Adipocyte (in vitro differentiated cells): ENCODE measurements at regions not wholly inside any gene's neighbourhood (a gene's known extent, or its start where the extent isn't known, plus 50 kb on each side); places are given as distances from the start of the nearest gene placed in this dataset.

ENCODE experiments used
- DNase-seq: peaks from one replicate; pipeline ENCODE4 v3.0.0-alpha.2; 2015; ENCODE audit warnings: low read depth
- H3K27me3 ChIP-seq: replicated peaks from 2 replicates; pipeline ENCODE4 v1.7.0; 2013; ENCODE audit warnings: mild to moderate bottlenecking, low read length, moderate library complexity; ENCODE audit not compliant: control insufficient read depth, insufficient read depth
- H3K36me3 ChIP-seq: 2 replicates; pipeline ENCODE4 v1.7.0; 2013; ENCODE audit warnings: low read length, mild to moderate bottlenecking, moderate library complexity; ENCODE audit not compliant: control insufficient read depth, insufficient read depth, severe bottlenecking
- H3K4me1 ChIP-seq: 2 replicates; pipeline ENCODE4 v1.7.0; 2013; ENCODE audit warnings: mild to moderate bottlenecking, low read length, moderate library complexity; ENCODE audit not compliant: control insufficient read depth, insufficient read depth
- H3K4me3 ChIP-seq: 2 replicates; pipeline ENCODE4 v1.7.0; 2013; ENCODE audit warnings: mild to moderate bottlenecking, low read length, moderate library complexity
- H3K9ac ChIP-seq: 2 replicates; pipeline ENCODE4 v1.7.0; 2013; ENCODE audit warnings: mild to moderate bottlenecking, low read length, moderate library complexity
- H3K9me3 ChIP-seq: 2 replicates; pipeline ENCODE4 v1.7.0; 2013; ENCODE audit warnings: mild to moderate bottlenecking, low read length, moderate library complexity; ENCODE audit not compliant: control insufficient read depth

GRCh38 chr4:24150034-24150433 is 260.2 kb upstream of the PPARGC1A start:
- H3K36me3 ChIP-seq, result no peaks in the 10 kb centered on the region
- no peak overlapping the region for H3K4me3 ChIP-seq
- no peaks in the 10 kb centered on the region for H3K9me3 ChIP-seq
- no peaks in the 10 kb centered on the region for H3K27me3 ChIP-seq
- H3K4me1 ChIP-seq, result peaks cover 7% of the 10 kb centered on the region
- no peak overlapping the region for H3K9ac ChIP-seq
- no peak for DNase-seq

DNA sequence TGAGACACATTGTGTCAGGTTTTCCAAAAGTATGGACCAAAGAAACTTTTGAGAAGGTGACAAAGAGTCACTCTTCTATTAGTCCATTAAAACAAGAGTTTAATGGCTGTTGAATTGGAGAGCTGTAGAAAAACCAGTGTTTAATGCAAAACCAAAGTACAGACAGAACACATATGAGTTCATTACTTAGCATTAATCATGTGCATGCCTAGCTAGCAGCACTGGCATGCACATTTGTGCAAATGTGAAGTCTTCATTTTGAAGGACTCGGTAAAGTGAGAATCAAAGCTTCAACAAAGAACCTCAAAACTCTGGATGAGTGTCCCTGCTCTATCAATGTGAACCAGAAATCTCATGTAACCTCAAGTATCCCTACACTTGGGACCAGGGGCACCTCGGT is 256.3 kb upstream of the PPARGC1A start:
- no peak overlapping the region for H3K4me3 ChIP-seq
- no peaks in the 10 kb centered on the region for H3K9me3 ChIP-seq
- H3K36me3 ChIP-seq, result no peaks in the 10 kb centered on the region
- peaks cover 4% of the 10 kb centered on the region for H3K4me1 ChIP-seq
- peaks cover 3% of the 10 kb centered on the region for H3K27me3 ChIP-seq
- DNase-seq, result no peak
- H3K9ac ChIP-seq, result no peak overlapping the region

DNA sequence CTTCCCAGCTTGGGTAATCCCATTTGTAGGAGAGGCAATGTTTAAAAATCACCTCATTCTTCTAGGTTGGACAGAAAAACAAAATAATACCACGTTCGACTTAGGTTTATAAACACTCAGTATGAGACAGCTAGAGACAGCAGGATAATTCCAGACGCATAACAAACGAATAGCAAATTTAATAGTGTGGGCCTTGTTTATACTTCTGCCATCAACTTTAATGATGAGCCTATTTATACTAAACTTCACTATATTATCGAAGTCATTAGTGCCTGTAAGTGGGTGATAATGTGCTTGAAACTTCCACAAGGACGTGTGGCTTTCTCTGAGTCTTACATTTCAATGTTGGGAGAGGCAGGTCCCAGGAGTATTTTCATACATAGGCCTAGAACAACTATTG is 255.7 kb upstream of the PPARGC1A start:
- H3K36me3 ChIP-seq, result no peaks in the 10 kb centered on the region
- H3K4me1 ChIP-seq, result peaks cover 4% of the 10 kb centered on the region
- no peak overlapping the region for H3K9ac ChIP-seq
- no peak overlapping the region for H3K4me3 ChIP-seq
- no peak for DNase-seq
- no peaks in the 10 kb centered on the region for H3K9me3 ChIP-seq
- peaks cover 3% of the 10 kb centered on the region for H3K27me3 ChIP-seq

DNA sequence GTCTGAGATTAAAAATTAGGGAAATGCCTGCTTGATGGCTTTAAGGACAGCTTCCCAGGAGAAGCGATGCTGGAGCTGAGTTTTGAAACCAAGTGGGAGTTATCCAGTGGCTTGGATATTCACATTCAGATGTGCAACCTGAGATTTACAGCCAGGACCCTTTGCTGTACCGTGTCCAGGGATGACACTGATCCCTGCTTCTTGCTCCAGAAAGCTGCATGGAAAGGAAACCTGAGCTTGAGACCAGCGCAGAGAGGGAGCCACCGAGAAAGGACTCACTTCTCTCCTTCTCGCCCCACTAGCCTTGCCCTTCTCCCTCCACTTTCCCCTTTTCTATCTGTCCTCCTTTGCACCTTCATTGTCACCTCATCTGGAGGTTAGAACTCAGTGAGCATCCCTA is 254.5 kb upstream of the PPARGC1A start:
- H3K4me1 ChIP-seq, result peaks cover 4% of the 10 kb centered on the region
- H3K9me3 ChIP-seq, result no peaks in the 10 kb centered on the region
- peaks cover 3% of the 10 kb centered on the region for H3K27me3 ChIP-seq
- H3K36me3 ChIP-seq, result no peaks in the 10 kb centered on the region
- no peak overlapping the region for H3K4me3 ChIP-seq
- H3K9ac ChIP-seq, result no peak overlapping the region
- no peak for DNase-seq

DNA sequence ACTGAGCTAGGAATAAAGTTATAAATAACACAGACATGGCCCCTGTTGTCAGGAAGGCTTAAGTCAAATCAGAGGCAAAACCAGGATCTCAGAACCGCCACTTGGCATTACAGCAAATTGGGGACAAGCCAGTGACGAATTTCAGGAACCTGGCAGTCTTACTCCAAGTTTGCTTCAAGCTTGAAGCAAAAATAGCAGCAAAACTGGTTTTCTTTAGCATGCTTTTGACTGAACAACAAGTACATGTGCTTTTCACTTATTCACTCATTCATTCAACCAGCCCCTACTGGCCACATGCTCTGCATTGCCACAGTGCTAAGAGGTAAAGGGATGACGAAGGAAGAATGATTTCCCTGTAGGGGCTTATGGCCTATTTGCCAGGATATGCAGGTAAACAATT is 253.9 kb upstream of the PPARGC1A start:
- H3K4me3 ChIP-seq, result no peak overlapping the region
- peaks cover 3% of the 10 kb centered on the region for H3K27me3 ChIP-seq
- H3K9me3 ChIP-seq, result no peaks in the 10 kb centered on the region
- H3K9ac ChIP-seq, result no peak overlapping the region
- H3K4me1 ChIP-seq, result peaks cover 4% of the 10 kb centered on the region
- DNase-seq, result no peak
- no peaks in the 10 kb centered on the region for H3K36me3 ChIP-seq

GRCh38 chr4:24141836-24142235 is 252.0 kb upstream of the PPARGC1A start:
- Histone ChIP-seq H3K4me1 (peaks cover 13% of the 10 kb centered on the region), H3K36me3 (no peaks in the 10 kb centered on the region), H3K27me3 (peaks cover 3% of the 10 kb centered on the region), H3K9me3 (no peaks in the 10 kb centered on the region), H3K4me3 (no peak overlapping the region), H3K9ac (no peak overlapping the region)
- DNase-seq, result no peak

DNA sequence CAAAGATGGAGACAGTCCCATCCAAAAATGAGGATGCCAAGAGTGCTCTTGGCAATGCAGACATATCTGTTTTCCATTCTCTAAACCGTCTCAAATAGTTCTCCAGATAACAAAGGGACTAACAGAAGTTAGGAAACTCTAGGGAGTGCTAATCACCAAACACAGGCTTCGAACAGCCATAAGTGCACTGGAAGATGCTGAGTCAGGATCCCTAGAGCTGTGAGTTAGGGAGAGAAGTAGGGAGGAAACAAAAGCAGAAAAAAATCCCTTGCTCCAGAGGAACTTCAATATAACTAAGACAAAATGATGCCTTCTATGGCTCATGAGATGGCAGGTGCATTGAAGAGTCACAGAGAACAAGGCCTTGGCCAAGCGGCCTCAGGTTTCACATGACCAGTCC is 251.0 kb upstream of the PPARGC1A start:
- Histone ChIP-seq H3K9me3 (no peaks in the 10 kb centered on the region), H3K4me3 (no peak overlapping the region), H3K36me3 (no peaks in the 10 kb centered on the region), H3K4me1 (peaks cover 13% of the 10 kb centered on the region), H3K27me3 (peaks cover 3% of the 10 kb centered on the region), H3K9ac (no peak overlapping the region)
- DNase-seq, result no peak

DNA sequence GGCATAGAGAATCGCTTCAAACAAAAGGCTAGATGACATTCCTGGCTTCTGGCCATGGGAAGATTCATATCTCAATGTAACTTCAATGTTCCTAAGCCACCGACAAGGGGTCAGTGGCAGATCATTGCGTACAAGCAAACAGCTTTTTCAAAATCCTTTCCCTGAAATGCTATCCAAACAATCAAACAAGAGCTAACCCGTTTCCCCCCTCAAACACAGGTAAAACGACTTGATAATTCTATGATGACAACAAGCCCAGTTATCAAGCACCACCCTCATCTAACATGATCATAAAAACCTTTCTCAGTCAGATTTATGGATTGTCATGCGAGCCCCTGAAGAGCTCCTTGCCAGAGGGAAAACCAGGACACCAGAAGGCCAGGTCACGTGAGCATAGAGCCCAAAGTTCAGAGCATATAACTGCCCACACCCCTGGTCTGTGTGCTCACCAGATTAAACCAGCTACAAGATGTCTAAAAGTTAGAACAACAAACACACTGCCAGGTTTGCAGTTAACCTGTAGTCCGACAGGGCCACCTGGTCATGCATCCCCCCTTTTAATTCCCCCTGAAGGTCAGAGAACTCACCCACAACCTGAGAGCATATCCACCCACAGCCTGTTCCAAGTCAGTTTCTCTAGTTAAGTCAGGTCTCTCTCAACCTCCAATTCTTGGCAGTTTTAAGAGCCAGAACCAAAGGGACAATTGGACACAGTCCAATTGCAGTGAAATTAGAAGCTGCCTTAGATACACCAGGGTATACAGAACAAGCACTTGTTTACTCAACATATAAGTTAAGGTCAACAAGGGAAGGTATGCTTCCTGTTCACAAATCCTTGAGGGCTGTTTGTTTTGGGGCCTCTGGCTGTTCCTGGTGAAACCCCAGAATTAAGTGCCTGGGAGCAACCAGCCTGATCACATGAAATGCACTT is 248.1 kb upstream of the PPARGC1A start:
- Histone ChIP-seq H3K36me3 (no peaks in the 10 kb centered on the region), H3K4me3 (no peak overlapping the region), H3K9ac (no peak overlapping the region), H3K4me1 (peaks cover 9% of the 10 kb centered on the region), H3K9me3 (no peaks in the 10 kb centered on the region), H3K27me3 (no peaks in the 10 kb centered on the region)
- DNase-seq, result peak; percentile 1

DNA sequence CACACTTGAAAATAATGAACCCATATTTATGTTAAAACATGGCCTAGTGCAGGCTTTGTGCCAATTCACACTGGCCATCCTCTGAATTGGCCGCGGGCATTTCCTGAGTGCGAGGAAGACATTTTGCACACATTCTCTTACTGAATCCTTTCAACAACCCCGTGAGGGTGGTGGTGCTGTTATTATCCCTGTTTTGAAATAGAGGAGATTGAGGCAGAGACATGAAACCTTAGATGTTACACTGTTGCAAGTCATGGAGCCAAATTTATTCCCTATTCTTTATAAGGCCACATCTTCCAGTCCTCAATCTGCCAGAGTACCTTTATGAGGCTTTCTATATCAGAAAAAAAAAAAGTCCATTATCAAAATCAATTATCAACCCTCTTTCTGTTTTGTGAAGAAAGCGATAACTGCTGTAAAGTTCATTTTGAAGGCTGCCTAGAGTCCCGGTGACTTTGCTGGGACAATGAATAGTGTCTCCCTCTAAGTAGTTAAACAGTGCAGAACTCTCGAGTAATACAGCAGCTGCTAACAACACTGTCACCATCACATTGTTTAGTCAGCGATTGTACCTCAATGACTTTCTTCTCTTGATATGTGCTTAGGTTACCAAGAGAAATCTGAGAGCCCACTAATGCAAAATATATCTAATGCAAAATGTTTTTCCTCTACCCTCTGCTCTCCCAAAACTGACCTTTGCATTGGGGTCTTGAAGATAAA is 242.3 kb upstream of the PPARGC1A start:
- H3K36me3 ChIP-seq, result no peaks in the 10 kb centered on the region
- no peak for DNase-seq
- no peaks in the 10 kb centered on the region for H3K27me3 ChIP-seq
- H3K9ac ChIP-seq, result no peak overlapping the region
- no peak overlapping the region for H3K4me3 ChIP-seq
- no peaks in the 10 kb centered on the region for H3K9me3 ChIP-seq
- H3K4me1 ChIP-seq, result peaks cover 7% of the 10 kb centered on the region

- no peak for DNase-seq
- no peaks in the 10 kb centered on the region for H3K27me3 ChIP-seq
- H3K9me3 ChIP-seq, result no peaks in the 10 kb centered on the region
- H3K4me1 ChIP-seq, result peaks cover 7% of the 10 kb centered on the region
- H3K4me3 ChIP-seq, result no peak overlapping the region
- H3K36me3 ChIP-seq, result no peaks in the 10 kb centered on the region
- no peak overlapping the region for H3K9ac ChIP-seq
Observed at GRCh38 chr4:24130637-24131036, 240.8 kb upstream of the PPARGC1A start.

- no peaks in the 10 kb centered on the region for H3K9me3 ChIP-seq
- H3K9ac ChIP-seq, result no peak overlapping the region
- no peaks in the 10 kb centered on the region for H3K36me3 ChIP-seq
- no peaks in the 10 kb centered on the region for H3K27me3 ChIP-seq
- peaks cover 7% of the 10 kb centered on the region for H3K4me1 ChIP-seq
- DNase-seq, result no peak
- H3K4me3 ChIP-seq, result no peak overlapping the region
Observed at GRCh38 chr4:24126776-24127175, 236.9 kb upstream of the PPARGC1A start.
